ENCODE measurements at regions not wholly inside any gene's neighbourhood (a gene's known extent, or its start where the extent isn't known, plus 50 kb on each side); places are given as distances from the start of the nearest gene placed in this dataset.

GRCh38 chr3:177610686-177611633 is 413.7 kb upstream of the TBL1XR1 start (continued):
- TF ChIP-seq PBX2 (CRISPR knock-in tag; IDR thresholded peaks at IDR 0.05) (no peak), MXI1 (IDR thresholded peaks at IDR 0.05; ENCODE audit: borderline replicate concordance, low read depth, low read length) (no peak), SRSF4 (IDR thresholded peaks at IDR 0.05; ENCODE audit: low read depth, low read length, poor library complexity, severe bottlenecking) (no peak), MYNN (CRISPR knock-in tag; IDR thresholded peaks at IDR 0.05; ENCODE audit: low read depth) (no peak), BCL6 (CRISPR knock-in tag; IDR thresholded peaks at IDR 0.05) (no peak), LRRFIP1 (CRISPR knock-in tag; conservative IDR thresholded peaks at IDR 0.05) (no peak), ZNF276 (CRISPR knock-in tag; IDR thresholded peaks at IDR 0.05; ENCODE audit: low read depth) (peak; percentile 100), CREB1 (IDR thresholded peaks at IDR 0.05) (no peak), CREB1 (CRISPR knock-in tag; IDR thresholded peaks at IDR 0.05) (0 out of 2 replicates have a peak, but pooled peaks have one; percentile 26), POLR2AphosphoS2 (IDR thresholded peaks at IDR 0.05; ENCODE audit: low read depth, low read length) (no peak), ZSCAN31 (CRISPR knock-in tag; IDR thresholded peaks at IDR 0.05; ENCODE audit: low read depth) (no peak), ZNF589 (CRISPR knock-in tag; conservative IDR thresholded peaks at IDR 0.05) (no peak), ZFY (CRISPR knock-in tag; IDR thresholded peaks at IDR 0.05) (no peak)
- TF ChIP-seq, protein P1, sequence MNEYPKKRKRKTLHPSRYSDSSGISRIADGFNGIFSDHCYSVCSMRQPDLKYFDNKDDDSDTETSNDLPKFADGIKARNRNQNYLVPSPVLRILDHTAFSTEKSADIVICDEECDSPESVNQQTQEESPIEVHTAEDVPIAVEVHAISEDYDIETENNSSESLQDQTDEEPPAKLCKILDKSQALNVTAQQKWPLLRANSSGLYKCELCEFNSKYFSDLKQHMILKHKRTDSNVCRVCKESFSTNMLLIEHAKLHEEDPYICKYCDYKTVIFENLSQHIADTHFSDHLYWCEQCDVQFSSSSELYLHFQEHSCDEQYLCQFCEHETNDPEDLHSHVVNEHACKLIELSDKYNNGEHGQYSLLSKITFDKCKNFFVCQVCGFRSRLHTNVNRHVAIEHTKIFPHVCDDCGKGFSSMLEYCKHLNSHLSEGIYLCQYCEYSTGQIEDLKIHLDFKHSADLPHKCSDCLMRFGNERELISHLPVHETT (CRISPR knock-in tag; conservative IDR thresholded peaks at IDR 0.05), result no peak
- TF ChIP-seq, protein P2, sequence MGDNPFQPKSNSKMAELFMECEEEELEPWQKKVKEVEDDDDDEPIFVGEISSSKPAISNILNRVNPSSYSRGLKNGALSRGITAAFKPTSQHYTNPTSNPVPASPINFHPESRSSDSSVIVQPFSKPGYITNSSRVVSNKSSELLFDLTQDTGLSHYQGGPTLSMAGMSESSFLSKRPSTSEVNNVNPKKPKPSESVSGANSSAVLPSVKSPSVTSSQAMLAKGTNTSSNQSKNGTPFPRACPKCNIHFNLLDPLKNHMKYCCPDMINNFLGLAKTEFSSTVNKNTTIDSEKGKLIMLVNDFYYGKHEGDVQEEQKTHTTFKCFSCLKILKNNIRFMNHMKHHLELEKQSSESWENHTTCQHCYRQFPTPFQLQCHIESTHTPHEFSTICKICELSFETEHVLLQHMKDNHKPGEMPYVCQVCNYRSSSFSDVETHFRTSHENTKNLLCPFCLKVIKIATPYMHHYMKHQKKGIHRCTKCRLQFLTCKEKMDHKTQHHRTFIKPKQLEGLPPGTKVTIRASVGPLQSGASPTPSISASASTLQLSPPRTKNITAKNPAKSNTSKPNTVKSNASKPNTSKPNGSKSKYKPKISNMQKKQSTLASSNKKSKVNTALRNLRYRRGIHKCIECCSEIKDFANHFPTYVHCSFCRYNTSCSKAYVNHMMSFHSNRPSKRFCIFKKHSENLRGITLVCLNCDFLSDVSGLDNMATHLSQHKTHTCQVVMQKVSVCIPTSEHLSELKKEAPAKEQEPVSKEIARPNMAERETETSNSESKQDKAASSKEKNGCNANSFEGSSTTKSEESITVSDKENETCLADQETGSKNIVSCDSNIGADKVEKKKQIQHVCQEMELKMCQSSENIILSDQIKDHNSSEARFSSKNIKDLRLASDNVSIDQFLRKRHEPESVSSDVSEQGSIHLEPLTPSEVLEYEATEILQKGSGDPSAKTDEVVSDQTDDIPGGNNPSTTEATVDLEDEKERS (CRISPR knock-in tag; IDR thresholded peaks at IDR 0.05), result no peak
- TF ChIP-seq, protein P3, sequence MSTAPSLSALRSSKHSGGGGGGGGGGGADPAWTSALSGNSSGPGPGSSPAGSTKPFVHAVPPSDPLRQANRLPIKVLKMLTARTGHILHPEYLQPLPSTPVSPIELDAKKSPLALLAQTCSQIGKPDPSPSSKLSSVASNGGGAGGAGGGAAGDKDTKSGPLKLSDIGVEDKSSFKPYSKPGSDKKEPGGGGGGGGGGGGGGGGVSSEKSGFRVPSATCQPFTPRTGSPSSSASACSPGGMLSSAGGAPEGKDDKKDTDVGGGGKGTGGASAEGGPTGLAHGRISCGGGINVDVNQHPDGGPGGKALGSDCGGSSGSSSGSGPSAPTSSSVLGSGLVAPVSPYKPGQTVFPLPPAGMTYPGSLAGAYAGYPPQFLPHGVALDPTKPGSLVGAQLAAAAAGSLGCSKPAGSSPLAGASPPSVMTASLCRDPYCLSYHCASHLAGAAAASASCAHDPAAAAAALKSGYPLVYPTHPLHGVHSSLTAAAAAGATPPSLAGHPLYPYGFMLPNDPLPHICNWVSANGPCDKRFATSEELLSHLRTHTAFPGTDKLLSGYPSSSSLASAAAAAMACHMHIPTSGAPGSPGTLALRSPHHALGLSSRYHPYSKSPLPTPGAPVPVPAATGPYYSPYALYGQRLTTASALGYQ (CRISPR knock-in tag; IDR thresholded peaks at IDR 0.05), result peak; percentile 35; the same call in 1 of the 2 replicates
